ENCODE measurements at regions not wholly inside any gene's neighbourhood (a gene's known extent, or its start where the extent isn't known, plus 50 kb on each side); places are given as distances from the start of the nearest gene placed in this dataset.

- TF ChIP-seq ZBTB40 (IDR thresholded peaks at IDR 0.05; ENCODE audit: borderline replicate concordance) (no peak), RFX5 (IDR thresholded peaks at IDR 0.05; ENCODE audit: low read depth, low read length) (no peak), SMARCA5 (IDR thresholded peaks at IDR 0.05) (no peak)
Measured at GRCh38 chr2:240259924-240260529, 119.6 kb upstream of the OTOS start (continued).

GRCh38 chr2:240260664-240261063 is 120.2 kb upstream of the OTOS start:
- POLR2A ChIA-PET, result no interaction called here
- no peaks in the 10 kb centered on the region for H3K27me3 ChIP-seq (replicated peaks in 1 of 2; ENCODE audit: control insufficient read depth in 2 of 2, insufficient read depth in 2 of 2, low read length in 1 of 2)
- FAIRE-seq, result no peak
- no peak overlapping the region for H3K4me2 ChIP-seq (ENCODE audit: control insufficient read depth, insufficient read depth)
- H3K4me3 ChIP-seq, result no peak overlapping the region
- no peak overlapping the region for H3K27ac ChIP-seq (ENCODE audit: control insufficient read depth, insufficient read depth)
- WGBS (ENCODE audit: insufficient coverage, insufficient replicate concordance, low lambda C conversion rate, missing lambda C conversion rate), result 59% methylated on average over 4 of the region's 4 CpGs
- RAD21 ChIA-PET (ENCODE audit: unreplicated experiment), result no interaction called here
- H3K9ac ChIP-seq (ENCODE audit: control insufficient read depth, insufficient read depth, low read length), result no peak overlapping the region
- TF ChIP-seq IRF5 (IDR thresholded peaks at IDR 0.05; ENCODE audit: borderline replicate concordance) (no peak), TBL1XR1 (IDR thresholded peaks at IDR 0.05; ENCODE audit: low read depth, low read length) (no peak), ZBTB4 (CRISPR knock-in tag; IDR thresholded peaks at IDR 0.05) (no peak), MAX (IDR thresholded peaks at IDR 0.05; ENCODE audit: low read depth, low read length) (no peak), EED (IDR thresholded peaks at IDR 0.05; ENCODE audit: low read depth) (no peak), REST (IDR thresholded peaks at IDR 0.05; ENCODE audit: low read depth, low read length) (no peak)
- H3K36me3 ChIP-seq (ENCODE audit: control insufficient read depth in 2 of 2, insufficient read depth in 2 of 2, low read length in 1 of 2), result no peaks in the 10 kb centered on the region
- SMC1A ChIA-PET (ENCODE audit: uncharacterized antibody, unreplicated experiment), result no interaction called here
- ATAC-seq, result no peak
- H3K79me2 ChIP-seq (ENCODE audit: control insufficient read depth, insufficient read depth, low read length), result no peaks in the 10 kb centered on the region
- BruUV-seq (replicated peaks), result no TSS peak
- no peaks in the 10 kb centered on the region for H4K20me1 ChIP-seq (ENCODE audit: control insufficient read depth, insufficient read depth)
- no peak overlapping the region for H2AFZ ChIP-seq (ENCODE audit: control insufficient read depth, low read depth, low read length)
- DNase-seq (ENCODE audit: low read depth, low spot score), result no peak
- H3K4me1 ChIP-seq (ENCODE audit: control insufficient read depth, insufficient read depth, low read length), result no peaks in the 10 kb centered on the region
- no peaks in the 10 kb centered on the region; the same call in 2 of the 3 replicates for H3K9me3 ChIP-seq (replicated peaks; ENCODE audit: control insufficient read depth, insufficient read depth, low read length)
- CTCF ChIA-PET, result no interaction called here
- intact Hi-C loops (cut with micrococcal nuclease; ENCODE audit: unreplicated experiment), result no loop called here
- in situ Hi-C loops (cut with MboI), result no loop called here

Measured in GM12878 (cell line).